Vagina (tissue), 2 donors: ENCODE measurements at regions not wholly inside any gene's neighbourhood (a gene's known extent, or its start where the extent isn't known, plus 50 kb on each side); places are given as distances from the start of the nearest gene placed in this dataset.

Source experiments
- POLR2A ChIP-seq, 2 donors: fragments of 450-650 bp; IDR thresholded peaks; one replicate each; pipeline ENCODE4 v1.6.1; 2017; ENCODE audit warnings: antibody characterized with exemption in 2 of 2, mild to moderate bottlenecking in 2 of 2, moderate library complexity in 2 of 2
- POLR2AphosphoS5 ChIP-seq, 2 donors: sonication (generic); formaldehyde crosslinking; IDR thresholded peaks; one replicate each; pipeline ENCODE4 v1.9.0; 2017; ENCODE audit warnings: antibody characterized with exemption in 2 of 2, mild to moderate bottlenecking in 2 of 2, low read depth in 1 of 2; ENCODE audit not compliant: insufficient read depth in 1 of 2
- TF ChIP-seq, protein P1 (sequence below), 3 experiments: fragments of 450-650 bp in 2 of 3; fragments of 200-600 bp in 1 of 3; sonication (generic) in 1 of 3; IDR thresholded peaks; one replicate each; pipeline ENCODE4 v1.5.1; 2017 to 2019; ENCODE audit warnings: antibody characterized with exemption in 3 of 3, mild to moderate bottlenecking in 2 of 3, moderate library complexity in 2 of 3

DNA sequence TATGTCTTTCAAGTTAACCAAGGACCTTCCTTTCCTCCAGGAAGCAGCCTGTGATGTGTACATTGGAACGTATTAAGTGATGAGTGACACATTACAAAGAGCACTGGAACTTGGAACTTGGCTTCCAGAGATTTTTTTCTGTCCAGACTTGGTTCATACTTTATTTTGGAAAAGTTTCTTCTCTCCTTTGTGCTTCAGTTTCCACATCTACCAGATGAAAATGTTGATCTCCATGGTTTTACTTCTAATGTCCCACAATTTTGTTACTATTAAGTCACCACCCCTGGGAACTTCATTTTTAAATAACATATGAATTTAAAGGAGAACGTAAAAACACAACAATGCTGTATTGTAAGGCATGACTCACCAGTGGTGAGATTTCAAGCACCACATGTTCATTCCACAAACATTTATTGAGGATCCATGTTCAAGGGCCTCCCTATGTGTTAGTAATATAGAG lies 290.7 kb upstream of the LMCD1 start:
- TF ChIP-seq, protein P1, sequence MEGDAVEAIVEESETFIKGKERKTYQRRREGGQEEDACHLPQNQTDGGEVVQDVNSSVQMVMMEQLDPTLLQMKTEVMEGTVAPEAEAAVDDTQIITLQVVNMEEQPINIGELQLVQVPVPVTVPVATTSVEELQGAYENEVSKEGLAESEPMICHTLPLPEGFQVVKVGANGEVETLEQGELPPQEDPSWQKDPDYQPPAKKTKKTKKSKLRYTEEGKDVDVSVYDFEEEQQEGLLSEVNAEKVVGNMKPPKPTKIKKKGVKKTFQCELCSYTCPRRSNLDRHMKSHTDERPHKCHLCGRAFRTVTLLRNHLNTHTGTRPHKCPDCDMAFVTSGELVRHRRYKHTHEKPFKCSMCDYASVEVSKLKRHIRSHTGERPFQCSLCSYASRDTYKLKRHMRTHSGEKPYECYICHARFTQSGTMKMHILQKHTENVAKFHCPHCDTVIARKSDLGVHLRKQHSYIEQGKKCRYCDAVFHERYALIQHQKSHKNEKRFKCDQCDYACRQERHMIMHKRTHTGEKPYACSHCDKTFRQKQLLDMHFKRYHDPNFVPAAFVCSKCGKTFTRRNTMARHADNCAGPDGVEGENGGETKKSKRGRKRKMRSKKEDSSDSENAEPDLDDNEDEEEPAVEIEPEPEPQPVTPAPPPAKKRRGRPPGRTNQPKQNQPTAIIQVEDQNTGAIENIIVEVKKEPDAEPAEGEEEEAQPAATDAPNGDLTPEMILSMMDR (IDR thresholded peaks at IDR 0.05), result no peak
- no peak for TF ChIP-seq POLR2AphosphoS5 (IDR thresholded peaks at IDR 0.05; ENCODE audit: insufficient read depth in 1 of 2, low read depth in 1 of 2)
- no peak for TF ChIP-seq POLR2A (IDR thresholded peaks at IDR 0.05)
